ENCODE measurements at regions not wholly inside any gene's neighbourhood (a gene's known extent, or its start where the extent isn't known, plus 50 kb on each side); places are given as distances from the start of the nearest gene placed in this dataset.

- FAIRE-seq (no peak), DNase-seq (ENCODE audit: low spot score) (no peak)
These were observed 53.5 kb upstream of the PIP4K2A start for GRCh38 chr10:22767859-22768258.

DNA sequence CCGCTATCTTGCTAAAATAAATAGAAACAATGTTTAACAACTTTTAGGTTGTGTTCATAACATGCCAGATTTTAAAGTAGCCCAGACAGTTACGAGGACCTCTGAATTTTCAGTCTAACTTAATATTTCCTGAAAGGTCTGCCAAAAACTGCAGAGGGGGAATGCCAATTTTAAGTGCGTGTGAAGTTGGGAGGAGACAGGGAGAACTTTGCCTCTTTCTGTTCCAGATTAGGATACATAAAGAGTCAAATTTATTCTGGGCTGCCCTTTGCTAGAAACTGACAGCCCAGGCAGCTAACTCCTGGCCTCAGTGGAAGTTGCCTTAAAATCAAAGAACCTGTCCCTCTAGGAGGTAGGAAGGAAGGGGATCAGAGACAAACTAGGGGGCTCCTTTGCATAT lies 52.3 kb upstream of the PIP4K2A start:
- DNase-seq (ENCODE audit: low spot score) (no peak), FAIRE-seq (no peak)

DNA sequence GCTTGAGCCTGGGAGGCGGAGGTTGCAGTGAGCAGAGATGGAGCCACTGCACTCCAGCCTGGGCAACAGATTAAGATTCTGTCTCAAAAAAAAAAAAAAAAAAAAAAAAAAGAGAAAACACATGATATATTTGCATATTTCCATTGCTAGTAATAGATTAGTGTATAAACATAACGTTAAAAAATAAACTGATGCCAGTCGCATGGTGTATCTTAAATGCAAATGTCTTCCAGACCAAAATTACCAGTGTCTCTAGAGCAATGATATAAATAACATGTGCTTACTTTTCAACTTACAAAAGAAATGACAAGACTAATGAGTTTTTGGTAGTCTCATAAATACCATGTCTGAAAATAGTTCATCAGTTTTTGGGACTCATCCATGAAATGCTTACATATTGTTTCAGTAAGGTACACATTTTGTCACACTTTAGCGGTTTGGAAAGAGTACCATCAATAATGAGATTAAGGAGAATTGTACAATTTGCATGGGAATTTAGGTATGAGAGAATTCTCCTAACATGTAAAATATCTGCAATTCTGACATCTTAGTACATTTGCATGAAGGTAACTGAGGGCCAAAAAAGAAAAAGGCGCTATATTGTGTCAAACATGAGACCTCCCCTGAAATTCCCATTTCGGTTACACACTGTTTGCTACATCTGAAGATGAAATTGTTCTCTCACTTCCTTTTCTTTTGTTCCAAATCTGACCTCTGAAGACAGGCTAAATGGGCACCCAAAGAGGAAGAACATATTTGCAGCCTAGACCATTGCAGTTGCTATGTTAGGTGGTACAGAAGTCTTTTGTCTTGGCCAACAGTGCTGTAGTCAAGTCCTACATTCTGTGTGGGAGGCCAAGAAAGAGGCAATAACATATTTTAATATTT lies 51.5 kb upstream of the PIP4K2A start:
- FAIRE-seq = no peak

DNA sequence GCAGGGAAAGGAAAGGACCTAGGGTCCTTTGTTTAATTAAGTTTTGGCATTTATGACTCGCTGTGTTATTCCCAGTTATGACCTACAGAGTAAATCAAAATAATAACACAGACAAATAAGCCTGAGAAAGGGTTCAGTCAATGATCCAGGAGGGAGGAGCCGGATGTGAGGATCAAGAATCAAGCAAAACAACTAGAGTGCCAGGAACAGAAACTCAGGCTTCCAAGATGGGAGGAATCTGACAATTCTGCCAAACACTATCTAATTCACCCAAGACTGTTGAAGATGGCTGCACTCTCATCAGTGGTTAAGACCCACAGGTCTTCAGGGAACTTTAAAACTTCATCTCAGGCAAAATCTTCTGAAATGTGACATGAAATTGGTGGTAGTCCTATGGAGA lies 50.3 kb upstream of the PIP4K2A start:
- no peak for FAIRE-seq
- no peak for DNase-seq (ENCODE audit: low spot score)

More for the DNA sequence above, 51.5 kb upstream of the PIP4K2A start:
- DNase-seq (ENCODE audit: low spot score) = no peak

Data from RCC 7860 (cell line).